Activated CD4-positive, alpha-beta T cell treated with anti-CD3 and anti-CD28 coated beads, Interleukin-2, amount 50 U/mL, for 1 hour (primary cell): ENCODE measurements at regions not wholly inside any gene's neighbourhood (a gene's known extent, or its start where the extent isn't known, plus 50 kb on each side); places are given as distances from the start of the nearest gene placed in this dataset.

Experiments used
- DNase-seq: peaks from one replicate; pipeline ENCODE4 v3.0.0-alpha.2; 2020

DNA sequence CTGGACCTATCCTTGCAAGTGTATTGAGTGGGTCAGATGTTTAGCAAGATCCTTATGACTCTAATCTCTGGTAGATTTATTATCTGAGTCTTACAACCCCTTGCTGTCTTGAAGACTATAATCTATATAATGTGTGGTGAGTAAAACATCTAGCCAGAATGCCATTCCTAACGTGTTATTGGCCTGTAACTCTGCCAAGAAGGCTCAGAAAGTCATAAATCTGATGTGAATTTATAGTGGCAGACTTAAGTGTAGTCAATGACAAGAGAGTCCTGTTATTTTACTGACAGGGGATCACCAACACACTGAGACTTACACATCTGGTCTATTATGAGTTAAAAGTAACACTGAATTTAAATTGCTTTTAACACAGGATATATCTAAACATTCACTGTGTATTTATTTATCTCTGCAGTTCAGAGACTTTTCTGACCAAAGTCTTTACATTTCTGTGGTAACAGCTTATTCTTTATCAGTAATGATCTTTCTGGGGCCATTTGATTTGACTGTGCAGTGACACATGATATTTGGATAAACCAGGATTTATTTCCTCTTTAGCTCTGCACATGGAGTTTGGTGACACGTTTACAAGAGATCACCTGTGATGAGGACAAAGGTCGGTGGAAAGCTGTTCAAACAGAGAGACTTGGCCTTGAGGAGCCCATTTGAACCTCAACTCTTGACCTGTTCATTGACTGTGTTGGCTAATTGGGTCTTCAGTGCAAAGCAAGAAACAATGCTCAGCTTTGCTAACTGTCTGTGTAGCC, 415.8 kb downstream of the STIM2 start:
- no peak for DNase-seq

DNA sequence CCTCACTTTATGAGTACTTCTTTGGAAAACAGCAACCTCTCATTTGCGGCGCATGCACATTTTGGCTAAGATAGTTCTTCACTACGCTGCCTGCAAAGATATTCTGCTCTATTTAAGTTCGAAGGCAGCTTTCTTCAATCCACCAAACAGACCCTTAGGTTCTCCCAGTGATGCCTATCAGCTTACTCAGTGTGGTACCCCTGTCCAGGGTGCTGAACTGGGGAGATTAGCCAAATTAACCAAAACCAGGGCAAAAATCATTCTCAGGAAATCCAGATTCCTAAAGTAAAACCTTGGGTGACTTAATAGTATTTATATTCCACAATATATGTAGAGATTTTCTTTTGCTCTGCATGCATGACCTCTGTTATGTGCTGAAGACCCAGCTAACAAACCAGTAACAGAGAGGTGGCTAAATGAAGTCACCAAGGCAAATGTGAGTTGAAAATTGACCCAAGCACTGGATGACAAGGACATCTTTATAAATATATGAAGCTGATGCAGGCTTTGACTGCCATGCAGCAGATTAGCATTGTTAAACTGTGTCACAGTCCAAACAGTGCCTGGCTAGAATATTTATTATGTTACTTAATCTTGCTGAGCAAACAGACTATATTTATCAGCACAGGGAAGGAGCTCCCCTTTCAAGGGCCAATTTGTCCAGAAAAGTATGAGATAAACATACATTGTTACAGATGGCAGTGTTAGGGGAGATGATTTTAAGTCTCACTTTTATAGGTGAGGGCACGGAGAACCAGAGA, 418.2 kb downstream of the STIM2 start:
- DNase-seq, result no peak

DNA sequence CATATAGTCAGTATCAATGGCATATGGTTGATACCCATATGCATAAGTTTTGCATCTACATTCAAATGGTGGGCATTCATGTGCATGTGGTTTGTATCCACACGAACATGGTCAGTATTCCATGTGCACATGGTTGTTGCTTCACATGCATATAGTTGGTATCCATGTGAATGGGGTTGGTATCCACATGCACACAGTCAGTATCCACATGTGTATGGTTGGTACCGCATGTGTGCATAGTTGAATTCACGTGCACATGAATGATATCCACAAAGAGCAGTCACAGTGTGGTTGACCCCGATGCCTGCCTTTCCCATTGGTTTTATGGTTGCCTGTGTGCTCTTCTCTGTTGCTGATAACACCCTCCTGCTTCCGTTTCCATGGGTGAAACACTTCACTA, 427.9 kb downstream of the STIM2 start:
- DNase-seq, result no peak

DNA sequence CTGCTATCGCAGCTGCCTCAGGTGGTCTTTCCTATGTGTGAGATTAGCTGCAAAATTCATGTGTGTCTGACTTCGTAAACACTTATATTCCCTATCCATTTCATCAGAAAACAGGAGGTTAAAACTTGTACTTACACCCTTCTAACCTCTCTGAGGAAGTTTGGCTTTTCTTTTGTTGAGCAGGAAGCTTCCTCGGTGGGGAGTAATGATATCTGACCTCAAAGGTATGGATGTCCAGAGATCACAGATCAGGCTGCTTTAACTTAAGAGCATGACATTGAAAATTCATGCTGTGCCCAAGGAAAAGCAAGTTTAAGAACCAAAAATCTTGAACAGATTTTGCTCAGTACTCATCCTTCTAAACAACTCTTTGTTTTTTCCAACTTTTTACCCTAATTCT, 429.1 kb downstream of the STIM2 start:
- no peak for DNase-seq

DNA sequence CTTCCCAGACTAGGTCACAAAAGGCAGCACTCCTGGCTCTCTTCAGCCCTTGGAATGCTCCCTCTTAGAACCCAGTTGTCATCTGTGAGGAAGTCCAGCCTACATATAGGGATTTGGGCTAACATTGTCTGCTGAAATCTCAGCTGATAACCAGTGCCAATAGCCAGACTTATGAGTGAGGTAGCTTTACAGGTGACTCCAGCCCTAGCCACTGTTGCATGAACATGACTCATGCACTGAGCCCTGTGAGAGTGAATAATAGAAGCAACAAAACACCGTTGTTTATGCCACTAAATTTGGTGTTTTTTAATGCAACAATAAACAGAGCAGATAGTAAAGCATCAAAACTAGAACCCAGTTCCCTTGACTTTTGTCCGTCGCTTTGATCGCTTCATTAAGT, 433.2 kb downstream of the STIM2 start:
- DNase-seq, result no peak

DNA sequence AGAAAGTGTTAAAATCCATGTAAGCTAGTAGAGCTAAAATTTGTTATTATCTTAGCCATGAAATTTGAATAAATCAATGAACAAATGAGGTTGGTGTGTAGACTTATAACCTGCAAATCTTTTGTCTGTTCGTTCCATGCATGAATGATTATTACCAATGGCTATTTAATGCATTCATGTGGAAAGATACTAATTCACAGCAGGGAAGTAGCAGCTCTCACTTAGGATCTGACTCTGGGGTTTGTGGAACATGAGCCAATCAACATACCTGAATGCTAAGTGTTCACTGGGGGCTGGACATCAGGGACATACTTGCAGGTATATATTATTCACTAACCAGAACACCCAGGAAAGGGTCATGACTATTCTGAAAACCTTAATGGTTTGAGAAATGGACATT, 444.1 kb downstream of the STIM2 start:
- DNase-seq, result no peak

DNA sequence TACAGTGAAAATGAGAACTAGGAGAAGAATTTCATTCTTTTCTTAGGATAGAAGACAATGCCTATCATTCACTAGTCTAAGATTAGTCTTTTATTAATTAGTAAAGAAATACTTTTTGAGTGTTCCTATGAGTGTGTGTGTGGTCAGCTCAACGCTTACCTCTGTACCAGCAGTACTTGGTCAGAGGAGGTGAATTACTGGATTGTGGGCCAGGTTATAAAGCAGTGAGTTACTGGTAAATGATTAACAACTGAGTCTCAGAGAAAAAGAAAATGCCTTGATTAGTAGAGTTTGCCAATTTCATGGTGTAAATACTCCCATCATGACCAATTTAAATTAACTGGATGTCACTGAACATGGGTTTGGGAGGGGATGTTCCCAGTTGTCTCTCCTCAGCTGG, 444.6 kb downstream of the STIM2 start:
- DNase-seq, result no peak

DNA sequence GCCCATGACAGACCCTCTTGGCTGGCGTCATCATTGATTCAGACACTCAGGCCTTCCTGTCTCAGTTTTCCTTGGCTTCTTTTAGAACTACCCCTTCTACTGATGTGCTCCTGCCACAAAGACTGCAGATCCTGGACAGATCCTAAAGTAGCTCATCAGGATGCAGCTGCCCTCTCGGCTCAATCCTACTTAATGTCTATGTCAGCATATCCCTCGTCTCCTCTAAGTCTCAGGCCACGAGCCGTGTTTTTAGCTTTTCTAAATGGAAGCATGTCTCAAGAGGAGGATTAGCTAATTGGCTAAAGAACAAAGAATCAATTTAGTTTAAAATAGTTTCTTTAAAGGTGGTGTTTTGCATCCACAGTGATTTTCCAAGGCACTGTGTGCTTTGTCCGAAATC, 447.7 kb downstream of the STIM2 start:
- no peak for DNase-seq

DNA sequence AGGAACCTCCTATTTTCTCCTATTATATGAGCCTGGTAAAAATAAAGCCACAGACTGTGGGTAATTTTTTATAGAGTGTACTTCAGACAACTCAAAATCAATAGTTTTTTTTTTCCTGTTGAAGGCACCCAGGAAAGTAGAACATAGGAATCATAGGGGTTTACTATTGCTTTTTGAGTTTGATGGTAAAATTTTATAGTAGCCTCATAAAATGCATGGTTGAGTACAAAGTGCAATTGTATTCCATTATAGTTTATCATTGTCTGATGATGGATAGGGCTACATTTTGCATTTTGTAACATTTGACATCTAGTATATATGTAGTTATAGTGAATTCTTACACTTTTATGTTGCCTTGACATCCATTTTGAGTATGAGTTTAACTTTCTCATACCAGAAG, 455.0 kb downstream of the STIM2 start:
- no peak for DNase-seq

DNA sequence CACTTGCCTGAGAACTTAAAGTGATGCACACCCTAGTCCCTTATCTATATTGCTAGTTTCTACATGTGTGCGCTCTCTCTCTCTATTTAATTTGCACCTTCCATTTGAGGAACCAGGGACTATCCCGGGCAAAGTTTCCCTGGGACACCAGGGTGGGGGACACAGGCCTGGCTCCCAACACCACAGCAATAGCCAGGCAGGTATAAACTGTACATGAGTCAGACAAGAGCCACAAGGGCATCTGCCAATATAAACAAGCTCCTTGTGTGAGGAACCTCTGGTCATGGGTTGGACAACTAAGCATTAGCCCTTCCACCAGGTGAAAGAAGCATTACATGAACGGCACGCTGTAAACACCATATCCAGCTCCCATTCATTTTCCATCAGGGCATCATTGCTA, 455.5 kb downstream of the STIM2 start:
- no peak for DNase-seq

DNA sequence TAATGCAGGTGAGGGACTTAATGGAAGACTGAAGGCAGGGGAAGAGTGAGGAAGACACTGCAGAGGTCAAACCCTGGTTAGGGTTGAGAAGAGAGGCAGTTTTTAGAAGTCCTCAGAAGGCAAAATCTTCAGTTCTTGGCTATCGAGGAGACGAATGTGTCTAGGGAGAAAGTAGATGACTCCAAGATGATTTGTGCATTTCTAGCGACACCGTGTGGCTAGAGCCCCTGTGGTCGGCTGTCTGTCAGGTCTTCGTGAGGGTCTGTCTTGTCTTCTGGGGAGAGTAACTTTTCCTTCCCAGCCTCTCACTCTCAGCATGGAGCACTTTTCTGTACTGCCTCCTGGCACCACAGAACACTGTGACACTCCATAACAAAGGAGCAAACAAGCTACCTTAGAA, 458.1 kb downstream of the STIM2 start:
- DNase-seq, result peak; percentile 3

DNA sequence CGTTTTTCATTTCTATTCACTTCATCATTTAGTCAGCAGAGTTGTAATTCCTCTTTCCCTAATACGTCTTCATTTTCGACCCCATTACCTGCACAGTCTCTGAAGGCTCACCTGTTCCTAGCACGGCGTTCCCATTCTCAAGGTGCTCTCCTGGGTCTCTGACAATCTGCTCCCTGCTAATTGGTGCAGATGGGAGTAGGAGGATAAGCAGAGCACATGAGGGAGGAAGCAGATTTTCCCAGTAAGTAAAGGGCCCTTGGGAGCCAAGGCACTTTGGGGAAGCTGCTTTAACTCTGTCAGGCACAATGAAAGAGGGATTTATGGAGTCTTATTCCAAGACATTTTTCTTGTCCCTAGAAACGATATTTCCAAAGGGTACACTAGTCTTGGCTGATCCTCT, 466.4 kb downstream of the STIM2 start:
- no peak for DNase-seq

DNA sequence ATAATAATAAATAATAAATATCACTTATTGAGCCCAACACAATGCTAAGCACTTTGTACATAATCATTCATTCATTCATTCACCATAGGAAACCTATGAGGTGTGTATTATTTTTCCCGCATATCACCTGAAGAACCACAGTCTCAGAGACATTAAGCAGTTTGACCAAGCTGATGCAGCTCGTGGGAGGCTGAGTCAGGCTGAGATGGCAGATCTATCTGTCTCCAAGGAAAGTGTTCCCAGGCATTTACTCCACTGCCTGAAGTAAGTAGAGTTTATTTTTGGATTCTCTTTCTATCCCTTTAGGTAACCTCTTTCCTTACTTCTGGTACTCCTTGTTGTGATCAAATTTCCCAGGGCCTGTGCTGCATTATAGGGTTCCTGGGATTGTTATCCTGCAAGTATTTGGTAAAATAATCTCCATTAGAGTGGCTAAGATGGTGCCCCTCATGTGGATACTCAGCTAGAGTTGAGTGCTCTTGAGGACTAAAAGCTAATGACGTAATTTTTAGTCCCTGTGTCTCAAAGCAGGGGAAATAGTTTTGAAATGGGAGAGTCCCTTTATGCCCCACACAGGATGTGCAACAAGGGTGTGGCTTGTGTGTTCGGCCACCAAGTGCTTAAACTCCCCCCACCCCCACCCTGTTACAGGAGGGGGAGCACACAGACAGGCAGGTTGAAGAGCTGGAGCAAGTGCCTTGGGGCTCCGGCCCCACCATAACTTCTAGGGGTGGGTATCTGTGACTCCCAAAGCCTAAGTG, 467.0 kb downstream of the STIM2 start:
- DNase-seq, result no peak

DNA sequence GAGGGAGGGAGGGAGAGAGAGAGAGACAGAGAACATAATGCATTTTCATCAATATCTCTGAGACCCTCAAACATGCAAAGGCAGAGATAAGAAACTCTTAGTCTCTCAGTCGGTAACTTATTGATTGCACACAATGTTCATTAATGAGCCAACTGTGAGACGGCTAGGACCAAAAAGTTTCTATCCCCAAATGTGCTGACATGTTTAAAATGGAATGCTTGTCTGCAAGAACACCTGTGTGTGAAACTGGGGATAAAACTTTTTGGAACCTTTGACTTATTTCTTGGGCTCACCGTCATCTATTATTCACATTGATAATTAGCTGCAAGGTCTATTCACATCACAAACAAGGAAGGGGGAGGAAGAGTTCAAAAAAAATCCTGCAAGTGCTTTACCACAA, 477.9 kb downstream of the STIM2 start:
- no peak for DNase-seq

DNA sequence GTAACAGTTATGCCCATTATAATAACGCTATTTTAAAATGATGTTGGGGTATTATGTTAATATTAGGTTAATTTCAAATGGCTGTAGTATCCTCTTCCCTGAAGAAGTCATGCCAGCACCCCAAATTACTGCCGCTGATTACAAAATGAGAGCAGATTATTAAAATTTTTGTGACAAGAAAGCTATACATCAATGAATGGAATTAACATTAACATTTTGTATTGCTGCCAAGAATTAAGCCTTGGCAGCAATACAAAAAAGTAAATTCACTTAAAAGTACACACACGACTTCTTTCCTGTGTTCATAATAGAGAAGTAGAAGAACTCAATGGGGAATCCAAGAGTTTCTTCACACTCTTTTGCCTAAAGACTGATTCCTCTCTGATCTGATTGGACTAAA, 482.8 kb downstream of the STIM2 start:
- DNase-seq, result no peak

DNA sequence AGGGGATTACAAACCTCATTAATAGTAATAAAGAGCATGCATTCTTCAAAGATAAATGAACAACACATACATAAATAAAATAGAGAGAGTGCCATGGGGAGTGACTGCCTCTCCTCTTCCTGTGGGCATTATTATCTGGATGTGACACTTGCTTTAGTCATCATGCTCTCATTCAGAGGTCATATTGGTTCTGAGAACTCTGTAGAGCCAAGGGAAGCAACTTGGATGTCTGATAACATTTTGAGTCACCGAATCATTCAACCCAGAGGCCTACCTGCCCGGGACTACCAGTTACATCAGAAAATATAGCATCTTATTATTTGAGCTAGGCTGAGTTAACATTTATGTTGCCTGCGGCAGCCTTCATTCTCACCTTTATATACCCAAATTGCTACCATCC, 489.5 kb downstream of the STIM2 start:
- no peak for DNase-seq

DNA sequence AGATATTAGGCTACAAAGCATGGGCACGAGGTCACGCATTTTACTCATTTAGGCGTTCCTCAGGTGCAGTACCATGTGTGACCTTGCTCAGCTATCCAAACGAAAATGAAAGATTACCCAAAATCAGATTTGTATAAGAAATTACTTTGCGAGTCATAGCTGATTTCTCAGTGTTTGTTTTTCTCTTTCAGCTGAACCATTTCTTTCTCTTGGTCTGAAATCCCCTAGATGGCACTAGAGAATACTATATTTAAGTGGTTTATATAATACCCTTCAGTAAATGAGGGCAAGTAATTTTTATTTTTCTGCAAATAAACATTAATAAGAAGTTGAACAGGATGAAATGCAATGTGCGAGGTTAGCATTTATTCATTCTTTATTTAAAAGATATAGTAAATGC, 496.6 kb downstream of the STIM2 start:
- no peak for DNase-seq

DNA sequence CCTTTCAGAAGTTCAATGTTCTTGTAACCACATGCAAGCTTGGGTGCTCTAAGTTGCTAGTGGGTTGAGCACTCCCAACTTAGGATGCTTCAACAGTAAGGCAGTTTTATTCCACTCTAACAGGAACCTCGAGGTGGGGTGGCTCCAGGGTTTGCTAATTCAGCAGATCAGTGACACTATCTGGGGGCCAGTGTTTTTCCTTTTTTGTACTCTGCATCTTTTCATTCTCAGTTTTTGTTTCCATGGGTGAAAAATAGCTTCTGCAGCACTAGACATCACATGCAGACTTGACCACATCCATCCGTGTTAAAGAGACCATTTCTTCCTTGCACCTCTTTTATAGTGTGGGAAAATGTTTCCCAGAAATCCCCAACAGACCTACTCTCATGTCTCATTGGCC, 497.6 kb downstream of the STIM2 start:
- DNase-seq, result no peak

DNA sequence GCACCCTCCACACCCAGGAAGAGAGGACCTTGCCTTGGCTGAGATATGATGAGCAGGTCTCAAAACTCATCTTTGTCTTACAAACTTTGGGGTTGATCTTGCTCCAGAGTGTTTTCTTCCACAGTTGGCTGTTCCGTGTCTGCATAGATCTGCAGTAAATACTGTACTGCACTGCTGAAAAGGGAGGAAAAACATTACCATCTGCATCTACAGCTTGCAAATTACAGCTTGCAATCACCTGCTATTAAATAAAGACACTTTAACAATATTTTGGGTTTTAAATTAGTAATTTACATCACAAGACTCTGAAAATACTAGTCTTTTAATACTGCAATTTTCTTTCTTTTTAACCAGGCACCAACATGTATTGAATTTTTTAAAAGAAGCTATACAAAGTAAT, 499.5 kb downstream of the STIM2 start:
- DNase-seq, result no peak

DNA sequence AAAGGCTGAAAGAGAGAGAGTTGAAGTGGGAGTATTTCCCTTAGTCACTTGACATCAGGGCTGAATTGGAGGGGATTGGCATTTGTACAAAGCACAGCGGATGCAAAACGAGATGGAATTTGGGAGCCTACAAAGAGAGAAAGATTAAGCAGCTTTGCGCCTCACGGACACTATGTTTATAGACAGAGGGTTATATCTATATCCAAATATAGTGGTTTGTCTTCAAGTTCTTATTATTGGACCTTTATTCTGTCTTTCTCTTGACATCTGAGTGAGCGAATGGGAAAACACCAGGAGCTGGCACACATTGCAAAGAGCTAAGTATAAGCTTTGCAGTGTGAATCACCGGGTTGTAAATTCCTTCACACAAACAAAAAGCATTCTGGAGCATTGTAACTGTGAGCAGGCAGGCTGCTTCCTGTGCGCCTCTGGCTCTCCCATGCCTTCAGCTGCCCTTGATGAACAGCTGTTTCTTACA, 500.2 kb downstream of the STIM2 start:
- DNase-seq, result no peak

DNA sequence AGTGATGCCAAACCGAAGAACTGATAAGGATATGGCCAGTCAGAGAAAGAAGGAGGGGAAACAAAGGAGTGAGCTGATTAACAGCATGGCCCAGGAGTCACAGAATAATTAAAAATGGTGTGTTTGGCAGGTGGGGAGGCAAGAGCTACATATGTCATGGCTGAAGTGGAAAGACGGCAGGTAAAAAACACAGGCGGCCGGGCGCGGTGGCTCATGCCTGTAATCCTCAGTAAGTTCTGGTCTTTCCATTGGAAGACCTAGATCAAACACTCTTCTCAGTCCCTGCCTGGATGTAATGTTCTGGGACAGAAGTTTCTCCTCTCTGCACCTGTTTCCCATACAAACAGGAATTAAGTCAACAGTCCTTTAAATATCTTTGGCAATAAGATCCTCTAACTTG, 503.9 kb downstream of the STIM2 start:
- DNase-seq, result no peak

DNA sequence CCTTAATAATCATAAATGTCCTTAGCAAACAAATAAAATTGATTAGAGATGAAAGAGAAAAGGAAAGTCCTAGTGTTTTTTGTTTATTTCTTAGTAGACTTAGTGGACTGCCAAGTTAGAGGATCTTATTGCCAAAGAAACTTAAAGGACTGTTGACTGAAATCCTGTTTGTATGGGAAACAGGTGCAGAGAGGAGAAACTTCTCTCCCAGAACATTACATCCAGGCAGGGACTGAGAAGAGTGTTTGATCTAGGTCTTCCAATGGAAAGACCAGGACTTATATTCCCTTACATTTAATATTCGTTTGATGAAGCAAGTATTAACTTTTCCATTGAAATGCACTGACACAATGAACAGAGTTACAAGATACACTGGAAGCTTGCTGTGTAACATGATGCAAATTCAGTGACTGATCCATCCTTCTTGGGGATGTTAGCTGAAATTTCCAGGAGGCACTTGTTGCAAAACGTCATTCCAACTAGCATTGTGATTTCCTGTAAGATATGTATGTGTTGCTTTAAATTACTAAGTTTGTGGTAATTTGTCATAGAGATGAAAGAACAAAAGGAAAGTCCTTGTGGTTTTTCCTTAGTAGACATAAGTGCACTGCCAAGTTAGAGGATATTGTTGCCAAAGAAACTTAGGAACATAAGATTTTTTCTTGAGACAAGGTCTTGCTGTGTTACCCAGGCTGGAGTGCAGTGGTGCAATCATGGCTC, 505.6 kb downstream of the STIM2 start:
- no peak for DNase-seq

DNA sequence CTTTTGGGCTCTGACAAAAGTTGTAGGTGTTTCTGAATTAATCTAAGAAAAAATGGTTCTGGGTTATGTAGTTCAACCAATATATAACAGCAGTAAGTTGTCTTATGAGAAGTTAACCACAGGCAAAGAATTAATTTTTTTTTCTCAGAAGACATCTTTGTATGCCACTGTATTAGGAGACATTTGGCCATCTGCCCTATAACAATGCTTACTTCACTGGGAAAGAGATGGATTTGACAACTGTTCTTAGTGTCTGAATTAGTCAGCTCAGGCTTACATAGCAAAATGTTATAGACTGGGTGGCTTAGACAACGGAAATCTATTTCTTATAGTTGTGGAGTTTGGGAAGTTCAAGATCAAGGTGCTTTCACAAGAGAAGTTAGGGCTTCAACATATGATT, 508.1 kb downstream of the STIM2 start:
- DNase-seq, result no peak
